ENCODE measurements at regions not wholly inside any gene's neighbourhood (a gene's known extent, or its start where the extent isn't known, plus 50 kb on each side); places are given as distances from the start of the nearest gene placed in this dataset.
A peak's percentile ranks its signal among the peaks of the same experiment; 100 is the strongest.

DNA sequence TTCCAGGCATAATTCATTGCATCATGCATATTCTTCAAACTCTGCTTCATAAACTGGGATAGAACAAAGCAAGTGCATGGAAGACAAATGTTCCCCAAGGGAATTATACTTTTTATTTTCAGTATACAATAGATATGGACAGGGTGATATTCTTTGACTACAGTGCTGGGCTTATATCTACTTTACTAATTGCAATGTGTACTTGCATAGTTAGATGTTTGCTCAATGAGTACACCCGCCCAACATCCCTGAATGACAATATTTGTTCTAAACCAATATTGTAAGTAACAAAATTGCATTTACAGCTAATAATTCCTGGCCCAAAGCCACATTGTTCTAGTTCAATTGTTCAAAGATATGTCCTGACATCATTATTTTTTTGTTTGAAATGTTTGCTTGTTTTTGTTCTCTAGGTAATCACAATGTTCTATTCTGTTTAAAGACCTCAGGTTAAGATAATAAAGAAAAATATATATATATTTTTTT lies 171.4 kb downstream of the PTN start:
- H2AFZ ChIP-seq (ENCODE audit: low read depth, low read length, poor library complexity, severe bottlenecking), result no peak overlapping the region
- ChIA-PET RAD21 (ENCODE audit: low non-redundant PET in 1 of 2, low total read pairs in 2 of 2, uncharacterized antibody in 2 of 2, unreplicated experiment in 2 of 2) (no interaction called here), POLR2A (no interaction called here), CTCF (no interaction called here)
- H3K4me2 ChIP-seq (ENCODE audit: low read length), result no peak overlapping the region
- H3K27ac ChIP-seq (ENCODE audit: low read depth, low read length), result no peak overlapping the region
- H3K9me3 ChIP-seq (ENCODE audit: control insufficient read depth in 1 of 2, insufficient read depth in 1 of 2, low read depth in 1 of 2, low read length in 2 of 2), result peaks cover 3 to 26% of the 10 kb centered on the region in 2 experiments; a peak in 2 of 4 replicates
- no peak overlapping the region for H3K4me3 ChIP-seq (replicated peaks in 1 of 2; ENCODE audit: low read depth in 1 of 2, low read length in 2 of 2)
- no peaks in the 10 kb centered on the region for H3K9me2 ChIP-seq (ENCODE audit: insufficient read depth)
- ATAC-seq, result no peak
- H3K36me3 ChIP-seq (ENCODE audit: control insufficient read depth in 1 of 2, insufficient read depth in 2 of 2, low read length in 2 of 2), result no peaks in the 10 kb centered on the region
- no peaks in the 10 kb centered on the region for H3K27me3 ChIP-seq (ENCODE audit: insufficient read depth, low read length)
- intact Hi-C loops (cut with micrococcal nuclease), result no loop called here
- no peak for TF ChIP-seq EGR1 (IDR thresholded peaks at IDR 0.05; ENCODE audit: low read depth)
- TF ChIP-seq MAX (IDR thresholded peaks at IDR 0.05), result no peak
- TF ChIP-seq SRF (IDR thresholded peaks at IDR 0.05; ENCODE audit: low read depth), result no peak
- H3K4me1 ChIP-seq (ENCODE audit: control insufficient read depth in 1 of 2, insufficient read depth in 2 of 2, low read length in 2 of 2), result no peaks in the 10 kb centered on the region
- BruUV-seq (replicated peaks), result no TSS peak
- no peak overlapping the region for H3K9ac ChIP-seq (ENCODE audit: low read length)
- no peaks in the 10 kb centered on the region for H3K79me2 ChIP-seq (ENCODE audit: insufficient read depth, low read length)
- H4K20me1 ChIP-seq (ENCODE audit: insufficient read depth), result no peaks in the 10 kb centered on the region
- DNase-seq (ENCODE audit: low read depth, low spot score), result no peak

- intact Hi-C loops (cut with micrococcal nuclease), result no loop called here
- Histone ChIP-seq H3K9me3 (ENCODE audit: control insufficient read depth in 1 of 2, insufficient read depth in 1 of 2, low read depth in 1 of 2, low read length in 2 of 2) (peaks cover 0 to 29% of the 10 kb centered on the region in 2 experiments; a peak in 2 of 4 replicates), H3K4me1 (ENCODE audit: control insufficient read depth in 1 of 2, insufficient read depth in 2 of 2, low read length in 2 of 2) (no peaks in the 10 kb centered on the region), H3K36me3 (ENCODE audit: control insufficient read depth in 1 of 2, insufficient read depth in 2 of 2, low read length in 2 of 2) (no peaks in the 10 kb centered on the region), H3K27ac (ENCODE audit: low read depth, low read length) (no peak overlapping the region), H3K79me2 (ENCODE audit: insufficient read depth, low read length) (no peaks in the 10 kb centered on the region), H3K9ac (ENCODE audit: low read length) (no peak overlapping the region), H3K4me2 (ENCODE audit: low read length) (no peak overlapping the region), H3K4me3 (replicated peaks in 1 of 2; ENCODE audit: low read depth in 1 of 2, low read length in 2 of 2) (no peak overlapping the region), H3K27me3 (ENCODE audit: insufficient read depth, low read length) (no peaks in the 10 kb centered on the region), H3K9me2 (ENCODE audit: insufficient read depth) (no peaks in the 10 kb centered on the region), H2AFZ (ENCODE audit: low read depth, low read length, poor library complexity, severe bottlenecking) (no peak overlapping the region), H4K20me1 (ENCODE audit: insufficient read depth) (no peaks in the 10 kb centered on the region)
- RAD21 ChIA-PET (ENCODE audit: low non-redundant PET in 1 of 2, low total read pairs in 2 of 2, uncharacterized antibody in 2 of 2, unreplicated experiment in 2 of 2), result no interaction called here
- DNase-seq (ENCODE audit: low read depth, low spot score) (no peak), ATAC-seq (no peak)
- TF ChIP-seq CTCF (IDR thresholded peaks at IDR 0.05 in 2 of 3, conservative IDR thresholded peaks at IDR 0.05 in 1 of 3; ENCODE audit: borderline replicate concordance in 1 of 3, insufficient read depth in 1 of 3, low read depth in 2 of 3, low read length in 2 of 3), result peak in 1 of 3 experiments; percentile 27; a peak in 2 of 6 replicates
- TF ChIP-seq ELF1 (IDR thresholded peaks at IDR 0.05; ENCODE audit: borderline replicate concordance, low read depth), result no peak
- TF ChIP-seq, protein P1, sequence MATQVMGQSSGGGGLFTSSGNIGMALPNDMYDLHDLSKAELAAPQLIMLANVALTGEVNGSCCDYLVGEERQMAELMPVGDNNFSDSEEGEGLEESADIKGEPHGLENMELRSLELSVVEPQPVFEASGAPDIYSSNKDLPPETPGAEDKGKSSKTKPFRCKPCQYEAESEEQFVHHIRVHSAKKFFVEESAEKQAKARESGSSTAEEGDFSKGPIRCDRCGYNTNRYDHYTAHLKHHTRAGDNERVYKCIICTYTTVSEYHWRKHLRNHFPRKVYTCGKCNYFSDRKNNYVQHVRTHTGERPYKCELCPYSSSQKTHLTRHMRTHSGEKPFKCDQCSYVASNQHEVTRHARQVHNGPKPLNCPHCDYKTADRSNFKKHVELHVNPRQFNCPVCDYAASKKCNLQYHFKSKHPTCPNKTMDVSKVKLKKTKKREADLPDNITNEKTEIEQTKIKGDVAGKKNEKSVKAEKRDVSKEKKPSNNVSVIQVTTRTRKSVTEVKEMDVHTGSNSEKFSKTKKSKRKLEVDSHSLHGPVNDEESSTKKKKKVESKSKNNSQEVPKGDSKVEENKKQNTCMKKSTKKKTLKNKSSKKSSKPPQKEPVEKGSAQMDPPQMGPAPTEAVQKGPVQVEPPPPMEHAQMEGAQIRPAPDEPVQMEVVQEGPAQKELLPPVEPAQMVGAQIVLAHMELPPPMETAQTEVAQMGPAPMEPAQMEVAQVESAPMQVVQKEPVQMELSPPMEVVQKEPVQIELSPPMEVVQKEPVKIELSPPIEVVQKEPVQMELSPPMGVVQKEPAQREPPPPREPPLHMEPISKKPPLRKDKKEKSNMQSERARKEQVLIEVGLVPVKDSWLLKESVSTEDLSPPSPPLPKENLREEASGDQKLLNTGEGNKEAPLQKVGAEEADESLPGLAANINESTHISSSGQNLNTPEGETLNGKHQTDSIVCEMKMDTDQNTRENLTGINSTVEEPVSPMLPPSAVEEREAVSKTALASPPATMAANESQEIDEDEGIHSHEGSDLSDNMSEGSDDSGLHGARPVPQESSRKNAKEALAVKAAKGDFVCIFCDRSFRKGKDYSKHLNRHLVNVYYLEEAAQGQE (IDR thresholded peaks at IDR 0.05; ENCODE audit: low read depth), result no peak
- no peak for TF ChIP-seq RAD21 (IDR thresholded peaks at IDR 0.05; ENCODE audit: low read depth)
- no peak for TF ChIP-seq CEBPB (IDR thresholded peaks at IDR 0.05; ENCODE audit: low read depth)
- no peak for TF ChIP-seq EZH2 (IDR thresholded peaks at IDR 0.05)
- BruUV-seq (replicated peaks), result no TSS peak
- POLR2A ChIA-PET, result no interaction called here
- CTCF ChIA-PET, result interaction anchor here (0.8 to 1.0 kb wide), 2 partner anchors 169 to 422 kb away, joined by 3 to 9 read pairs; no protein-coding TSS in a partner anchor
These were observed 174.2 kb downstream of the PTN start for GRCh38 chr7:137169282-137169698.
